K562 (cell line): ENCODE measurements at regions not wholly inside any gene's neighbourhood (a gene's known extent, or its start where the extent isn't known, plus 50 kb on each side); places are given as distances from the start of the nearest gene placed in this dataset.

ENCODE experiments used
- ATAC-seq: fragments of 200-7000 bp; cut with Tn5 transposase; 3 replicates; pipeline ENCODE4 v1.9.1; 2020; ENCODE audit warnings: moderate library complexity
- BruUV-seq: library from RNA; stranded (reverse); fragments of 400-500 nt; replicated peaks from 2 replicates; lab custom pipeline; 2021; lab: Mats Ljungman, UMichigan
- CTCF ChIA-PET: fragments of 300-600 bp; formaldehyde crosslinking; extraction: SDS; loops from one replicate; lab custom pipeline; 2021; ENCODE audit warnings: low intra/inter-chr PET ratio; lab: Yijun Ruan, JAX
- POLR2A ChIA-PET: fragments of 300-600, 350-650 bp; sonication (Branson Sonifier 250); formaldehyde crosslinking; extraction: SDS; loops from one replicate; lab custom pipeline; 2021; ENCODE audit warnings: antibody characterized with exemption, inconsistent platforms; lab: Yijun Ruan, JAX
- DNase-seq, 4 experiments: peaks; one replicate each; pipeline versions ENCODE4 v3.0.0 to v3.0.0-alpha.2; 2011 to 2018; ENCODE audit warnings: low spot score in 3 of 4, mixed read lengths in 3 of 4; ENCODE audit errors: extremely low read depth in 1 of 4
- FAIRE-seq: peaks from 2 replicates; lab custom pipeline; 2011; peaks lifted over from hg19 to GRCh38; lab: Jason Lieb, UNC
- H2AFZ ChIP-seq: 2 replicates; pipeline ENCODE4 v1.6.0; 2011; ENCODE audit warnings: low read depth, low read length, control low read depth, inconsistent platforms
- H3K27ac ChIP-seq: fragments of 200-600 bp; 3 replicates; pipeline ENCODE4 v1.8.0; 2011; ENCODE audit warnings: low read depth, mild to moderate bottlenecking, control low read depth, inconsistent platforms, low read length, moderate library complexity, mixed read lengths; ENCODE audit errors: extremely low read depth
- H3K27me3 ChIP-seq, 2 experiments: fragments of 300-600 bp in 1 of 2; 2 replicates in 1 of 2; 3 replicates in 1 of 2; pipeline versions ENCODE4 v1.6.0 to v1.8.0; 2011; ENCODE audit warnings: inconsistent platforms in 2 of 2, low read length in 2 of 2, mild to moderate bottlenecking in 1 of 2, mixed read lengths in 1 of 2, moderate library complexity in 1 of 2; ENCODE audit not compliant: control insufficient read depth in 2 of 2, insufficient read depth in 2 of 2
- H3K36me3 ChIP-seq: fragments of 300-600 bp; 3 replicates; pipeline ENCODE4 v1.8.0; 2011; ENCODE audit warnings: mild to moderate bottlenecking, low read length, inconsistent platforms; ENCODE audit not compliant: control insufficient read depth, insufficient read depth
- H3K4me1 ChIP-seq, 2 experiments: fragments of 200-600 bp in 1 of 2; replicated peaks in 1 of 2; 2 replicates in 1 of 2; 3 replicates in 1 of 2; pipeline versions ENCODE4 v1.5.1 to v1.8.0; 2011; ENCODE audit warnings: inconsistent platforms in 2 of 2, low read length in 2 of 2, mild to moderate bottlenecking in 1 of 2, mixed read lengths in 1 of 2, moderate library complexity in 1 of 2; ENCODE audit not compliant: control insufficient read depth in 2 of 2, insufficient read depth in 2 of 2
- H3K4me2 ChIP-seq: 2 replicates; pipeline ENCODE4 v1.6.1; 2011; ENCODE audit warnings: low read length, control low read depth, inconsistent platforms, mixed read lengths; ENCODE audit not compliant: insufficient read depth
- H3K4me3 ChIP-seq: fragments of 200-600 bp; sonication (generic), shearing (Covaris generic); 2 replicates; pipeline ENCODE4 v1.5.1; 2016; ENCODE audit warnings: control low read depth, inconsistent platforms
- H3K79me2 ChIP-seq: fragments of 200-600 bp; 3 replicates; pipeline ENCODE4 v1.8.0; 2011; ENCODE audit warnings: low read length, inconsistent platforms; ENCODE audit not compliant: control insufficient read depth, insufficient read depth
- H3K9ac ChIP-seq, 2 experiments: 2 replicates each; pipeline versions ENCODE4 v1.6.0 to v1.6.1; 2011; ENCODE audit warnings: low read depth in 2 of 2, low read length in 2 of 2, control low read depth in 1 of 2, inconsistent platforms in 1 of 2, mild to moderate bottlenecking in 1 of 2, mixed read lengths in 1 of 2; ENCODE audit not compliant: insufficient read depth in 1 of 2
- H3K9me1 ChIP-seq: one replicate; pipeline ENCODE4 v1.6.0; 2011; ENCODE audit warnings: inconsistent platforms, mild to moderate bottlenecking, low read length, moderate library complexity; ENCODE audit not compliant: control insufficient read depth, insufficient read depth
- H3K9me3 ChIP-seq: replicated peaks from 2 replicates; pipeline ENCODE4 v1.5.1; 2011; ENCODE audit warnings: low read depth, low read length, inconsistent platforms; ENCODE audit not compliant: control insufficient read depth, insufficient read depth
- H4K20me1 ChIP-seq: replicated peaks from 2 replicates; pipeline ENCODE4 v1.6.1; 2011; ENCODE audit warnings: low read length, inconsistent platforms, mixed read lengths; ENCODE audit not compliant: control insufficient read depth, insufficient read depth
- RBM39 ChIP-seq: fragments of 200-400 bp; formaldehyde crosslinking; optimal IDR thresholded peaks from 2 replicates; pipeline ENCODE3; 2018; ENCODE audit warnings: low read depth, low read length
- ZBTB11 ChIP-seq, 3 experiments: fragments of 200-800 bp in 1 of 3; fragments of 250-450 bp in 1 of 3; fragments of 450-650 bp in 1 of 3; sonication (Bioruptor Pico) in 1 of 3; sonication (Bioruptor generic) in 1 of 3; formaldehyde crosslinking in 1 of 3; IDR thresholded peaks; 2 replicates each; pipeline versions ENCODE4 v1.6.1 to v1.8.0; 2016 to 2022; ENCODE audit warnings: mild to moderate bottlenecking in 2 of 3, missing genetic modification characterization in 2 of 3, missing compliant biosample characterization in 1 of 3, moderate library complexity in 1 of 3
- WGBS: fragments of 100-300 bp; shearing (Covaris generic); methylation state at CpG from one replicate; pipeline ENCODE4 v1.1.6; 2016; ENCODE audit warnings: low coverage, mixed read lengths; ENCODE audit not compliant: insufficient coverage; ENCODE audit errors: missing lambda C conversion rate; 5-methylcytosine and 5-hydroxymethylcytosine counted together
- in situ Hi-C: fragments of 300-500 bp; cut with MboI; formaldehyde crosslinking; loops from 4 replicates; pipeline ENCODE4 v1.15.0; 2018; ENCODE audit warnings: inconsistent platforms, mixed read lengths
- intact Hi-C: fragments of 100-400 bp; cut with micrococcal nuclease; formaldehyde crosslinking; loops from 2 replicates; pipeline ENCODE4 v1.14.2; 2022

DNA sequence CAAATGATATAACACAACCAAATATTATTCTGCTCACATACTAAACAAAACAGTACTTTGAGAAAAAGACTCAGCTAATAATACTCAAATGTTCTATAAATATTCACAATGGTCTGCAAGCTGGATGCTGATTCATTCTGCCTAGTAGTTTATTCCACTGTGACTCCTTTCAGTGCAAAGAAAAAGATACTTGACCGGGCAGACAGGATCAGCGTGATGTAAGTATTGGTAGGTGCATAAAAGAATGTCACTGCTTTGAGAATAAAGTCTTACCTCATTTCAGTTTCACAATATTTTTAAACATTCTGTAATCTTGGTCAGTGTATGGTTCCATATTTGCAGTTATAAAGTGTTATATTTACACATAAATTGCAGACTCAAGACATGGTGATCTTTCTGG lies 223.0 kb upstream of the NUDT12 start:
- H3K4me3 ChIP-seq = no peak overlapping the region
- no peak overlapping the region for H3K9ac ChIP-seq
- no TSS peak for BruUV-seq
- no peaks in the 10 kb centered on the region for H3K36me3 ChIP-seq
- ChIA-PET POLR2A (interaction anchor here (1.3 kb wide), 1 partner anchor 39 kb away, joined by 3 read pairs; no protein-coding TSS in a partner anchor), CTCF (no interaction called here)
- in situ Hi-C loops (no loop called here), intact Hi-C loops (no loop called here)
- no peak overlapping the region for H3K27ac ChIP-seq
- H3K79me2 ChIP-seq = no peaks in the 10 kb centered on the region
- H3K9me1 ChIP-seq = no peaks in the 10 kb centered on the region
- no peaks in the 10 kb centered on the region for H3K4me1 ChIP-seq
- TF ChIP-seq RBM39 (no peak), ZBTB11 (CRISPR knock-in tag; IDR thresholded peaks at IDR 0.05) (no peak)
- no peak for ATAC-seq
- H4K20me1 ChIP-seq = no peaks in the 10 kb centered on the region
- 0% methylated on average over 2 of the region's 2 CpGs for WGBS
- H2AFZ ChIP-seq = no peak overlapping the region
- DNase-seq = no peak
- no peaks in the 10 kb centered on the region for H3K9me3 ChIP-seq
- H3K27me3 ChIP-seq = no peaks in the 10 kb centered on the region
- H3K4me2 ChIP-seq = no peak overlapping the region
- no peak for FAIRE-seq
